Stimulated activated CD8-positive, alpha-beta memory T cell treated with anti-CD3 and anti-CD28 coated beads, Interleukin-15, amount 100 ng/mL, for 24 hours (primary cell): ENCODE measurements at regions not wholly inside any gene's neighbourhood (a gene's known extent, or its start where the extent isn't known, plus 50 kb on each side); places are given as distances from the start of the nearest gene placed in this dataset.

Experiments used
- DNase-seq: peaks from one replicate; pipeline ENCODE4 v3.0.0-alpha.2; 2020; ENCODE audit warnings: low read depth

- DNase-seq = no peak
Observed at GRCh38 chr18:40939656-40940515, 1015.1 kb upstream of the PIK3C3 start.

DNA sequence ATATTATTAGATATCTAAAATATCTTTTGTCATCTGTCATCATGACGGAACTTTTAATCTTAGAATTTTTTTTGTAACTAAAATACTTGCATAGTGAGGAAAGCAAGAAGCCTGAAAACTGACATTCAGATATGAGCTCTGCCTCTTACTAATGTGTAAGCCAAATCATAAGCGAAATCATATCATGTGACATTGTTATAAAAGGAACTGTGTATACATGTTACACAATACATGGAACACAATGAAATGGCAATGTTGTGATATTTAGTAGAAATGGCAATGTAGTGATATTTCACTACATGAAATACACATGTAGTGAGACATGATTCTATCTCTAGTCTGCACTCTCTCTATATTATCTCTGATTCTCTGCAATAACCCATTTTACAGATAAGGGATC is 1016.4 kb upstream of the PIK3C3 start:
- no peak for DNase-seq

GRCh38 chr18:40937386-40937785 is 1017.6 kb upstream of the PIK3C3 start:
- no peak for DNase-seq

GRCh38 chr18:40935423-40935822 is 1019.6 kb upstream of the PIK3C3 start:
- no peak for DNase-seq

- no peak for DNase-seq
Observed at GRCh38 chr18:40932862-40933261, 1022.2 kb upstream of the PIK3C3 start.

- no peak for DNase-seq
Observed at GRCh38 chr18:40930211-40930882, 1024.7 kb upstream of the PIK3C3 start.

DNA sequence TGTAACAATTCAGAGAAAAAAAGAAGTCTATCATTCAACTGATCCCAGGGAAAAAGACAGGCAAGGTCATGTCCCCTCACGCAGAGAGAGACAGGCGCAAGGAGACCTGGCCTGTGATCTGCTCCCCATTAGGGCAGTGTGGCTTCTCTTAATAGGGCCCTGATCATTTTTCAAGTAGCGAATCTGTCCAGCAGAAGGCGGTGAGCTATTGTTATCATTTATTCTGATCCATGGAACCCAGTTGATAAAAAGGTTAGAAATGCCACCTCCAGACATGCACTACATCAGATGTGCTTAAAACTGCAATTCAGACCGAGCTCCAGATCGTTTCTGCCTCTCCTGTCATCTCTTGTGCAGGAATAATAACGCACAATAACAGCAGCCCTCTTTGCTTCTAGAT is 1025.6 kb upstream of the PIK3C3 start:
- DNase-seq = no peak

GRCh38 chr18:40926679-40927078 is 1028.4 kb upstream of the PIK3C3 start:
- DNase-seq = no peak

DNA sequence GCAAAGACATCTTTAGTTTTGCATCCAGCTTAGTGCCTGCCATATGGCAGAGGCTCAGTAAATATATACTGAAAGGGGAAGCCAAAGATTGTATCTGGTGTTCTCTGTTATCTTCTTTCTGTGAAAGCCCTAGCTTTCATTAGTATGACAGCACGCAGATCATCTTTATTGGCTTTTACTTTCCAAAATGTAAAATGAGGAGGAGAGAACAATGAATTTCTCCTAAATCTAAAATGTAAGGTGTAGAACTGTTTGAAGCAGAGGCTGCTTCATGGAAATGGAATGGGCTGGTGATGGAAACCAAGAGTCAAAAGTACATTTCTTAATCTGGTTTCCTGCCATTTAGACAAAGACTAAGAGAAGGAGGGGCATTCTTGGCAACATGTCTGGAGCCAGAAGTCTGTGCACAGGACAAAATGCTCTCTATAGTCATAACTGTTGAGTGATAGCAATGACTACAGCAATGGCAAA is 1029.9 kb upstream of the PIK3C3 start:
- no peak for DNase-seq

- DNase-seq = no peak
Observed at GRCh38 chr18:40921845-40922629, 1033.0 kb upstream of the PIK3C3 start.

DNA sequence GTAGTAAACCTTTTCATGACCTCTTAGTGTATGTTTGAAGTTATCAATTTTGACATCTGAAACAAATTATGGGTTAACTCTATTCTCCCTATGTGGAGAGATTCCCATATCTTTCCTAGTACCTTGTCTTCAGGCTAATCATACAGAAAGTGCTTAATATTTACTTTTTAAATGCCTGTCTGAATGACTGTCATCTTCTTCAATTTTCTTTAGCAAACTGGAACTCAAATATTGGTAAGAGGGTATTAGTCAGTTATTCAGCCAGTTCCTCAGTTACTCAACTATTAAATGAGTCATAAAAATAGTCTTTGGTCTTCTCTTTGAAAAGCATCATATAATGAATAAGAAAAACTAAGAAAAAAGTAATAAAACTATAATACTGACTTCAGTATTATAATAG is 1038.0 kb upstream of the PIK3C3 start:
- DNase-seq = no peak

DNA sequence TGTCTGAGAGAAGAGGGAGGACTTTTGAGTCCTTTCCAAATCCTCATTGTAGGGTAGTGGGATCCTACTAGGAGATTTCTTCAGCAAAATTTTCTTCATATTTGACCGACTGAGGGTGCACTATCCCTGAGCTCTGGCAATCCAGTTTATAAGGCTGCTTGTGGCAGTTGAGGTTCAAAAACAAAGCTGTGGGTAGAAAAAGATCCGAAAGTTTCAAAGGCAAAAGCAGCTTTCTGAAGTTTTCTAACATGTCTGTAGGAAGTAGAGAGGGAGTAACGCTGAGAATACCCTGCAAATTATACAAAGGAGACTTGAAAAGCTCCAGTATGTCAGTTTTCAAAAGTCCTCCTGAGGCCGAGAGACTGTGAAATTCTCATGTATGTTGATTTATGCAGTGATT is 1039.3 kb upstream of the PIK3C3 start:
- DNase-seq = no peak

DNA sequence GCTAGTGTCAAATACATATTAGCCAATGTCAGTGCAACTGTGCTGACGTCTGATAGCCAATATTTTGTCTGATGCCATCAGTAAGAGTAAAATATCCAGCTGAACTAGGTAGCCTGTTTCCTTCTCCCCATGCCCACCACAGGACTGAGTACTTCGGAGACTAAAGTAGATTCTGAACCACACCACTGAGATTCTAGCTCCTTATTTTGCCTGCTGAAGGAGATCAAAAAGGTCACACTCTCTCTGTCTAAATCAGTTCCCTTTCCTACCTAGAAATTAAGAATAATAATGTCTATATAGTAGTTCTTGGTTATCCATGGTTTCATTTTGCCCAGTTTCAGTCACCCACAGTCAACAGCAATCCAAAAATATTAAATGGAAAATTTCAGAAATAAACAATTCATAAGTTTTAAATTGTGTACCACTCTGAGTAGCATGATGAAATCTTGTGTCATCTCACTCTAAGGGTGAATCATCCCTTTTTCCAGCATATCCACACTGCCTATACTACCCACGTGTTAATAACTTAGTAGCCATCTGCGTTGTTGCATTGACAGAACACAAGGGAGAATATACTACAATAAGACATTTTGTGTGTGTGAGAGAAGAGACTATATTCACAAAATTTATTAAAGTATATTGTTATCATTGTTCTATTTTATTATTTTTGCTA is 1043.3 kb upstream of the PIK3C3 start:
- no peak for DNase-seq

DNA sequence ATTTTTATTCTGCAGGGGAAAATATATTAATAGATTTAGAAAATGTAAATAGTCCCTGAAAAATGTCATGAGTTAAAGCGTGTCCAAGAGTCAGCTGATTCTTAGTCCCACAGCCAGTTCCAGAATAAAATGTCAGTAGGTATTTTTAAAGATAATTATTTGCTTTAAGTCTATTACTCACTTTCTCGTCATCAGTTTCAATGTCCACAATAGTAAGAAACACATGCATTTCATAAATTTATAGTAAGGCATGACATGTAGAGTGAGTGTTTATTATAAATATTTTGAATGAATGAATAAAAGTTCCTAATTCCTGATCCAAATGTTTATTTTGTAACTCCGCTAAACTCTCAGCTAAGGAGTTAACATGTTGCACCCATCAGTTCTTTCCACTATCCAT is 1044.0 kb upstream of the PIK3C3 start:
- no peak for DNase-seq

GRCh38 chr18:40907842-40908241 is 1047.2 kb upstream of the PIK3C3 start:
- no peak for DNase-seq

- no peak for DNase-seq
Observed at GRCh38 chr18:40904295-40904694, 1050.7 kb upstream of the PIK3C3 start.

DNA sequence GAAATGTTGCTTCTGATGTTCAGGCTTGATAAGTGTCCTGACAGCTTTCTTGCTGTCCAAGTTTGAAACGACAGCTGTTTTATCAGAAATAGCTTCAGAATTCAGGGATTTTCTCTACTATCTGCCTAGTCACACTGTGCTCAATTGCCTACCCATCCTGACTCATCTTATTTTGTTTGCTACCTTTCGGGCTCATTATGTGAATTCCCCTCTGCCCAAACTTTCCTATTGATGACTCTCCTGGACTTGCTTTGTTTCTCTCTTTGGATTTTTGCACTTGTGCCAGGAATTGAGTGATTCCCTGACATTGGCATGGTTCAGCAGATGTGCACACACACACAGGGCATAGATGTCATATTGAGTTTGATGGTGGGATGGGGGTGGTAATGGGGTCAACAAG is 1052.6 kb upstream of the PIK3C3 start:
- no peak for DNase-seq

- DNase-seq = no peak
Observed at GRCh38 chr18:40897884-40898283, 1057.2 kb upstream of the PIK3C3 start.

DNA sequence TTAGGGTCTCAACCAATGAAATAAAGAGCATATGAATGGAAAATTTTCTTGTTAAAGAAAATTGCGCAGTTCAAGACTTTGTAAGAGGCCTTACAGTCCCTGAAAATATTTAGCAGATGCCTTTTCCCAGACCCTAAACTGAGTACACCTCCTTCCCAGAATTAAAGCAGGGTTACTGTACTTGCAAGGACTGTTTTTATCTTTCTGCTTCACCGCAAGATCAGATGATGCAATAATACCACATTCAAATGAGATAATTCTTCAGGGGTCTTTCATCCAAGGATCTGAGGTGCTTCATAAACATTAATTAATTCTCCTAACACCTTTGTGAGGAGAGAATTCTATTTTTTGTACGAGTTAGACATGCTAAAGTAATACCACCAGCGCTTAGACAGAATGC is 1071.8 kb upstream of the PIK3C3 start:
- DNase-seq = no peak

GRCh38 chr18:40882468-40882867 is 1072.6 kb upstream of the PIK3C3 start:
- DNase-seq = no peak

GRCh38 chr18:40878371-40878770 is 1076.7 kb upstream of the PIK3C3 start:
- no peak for DNase-seq

DNA sequence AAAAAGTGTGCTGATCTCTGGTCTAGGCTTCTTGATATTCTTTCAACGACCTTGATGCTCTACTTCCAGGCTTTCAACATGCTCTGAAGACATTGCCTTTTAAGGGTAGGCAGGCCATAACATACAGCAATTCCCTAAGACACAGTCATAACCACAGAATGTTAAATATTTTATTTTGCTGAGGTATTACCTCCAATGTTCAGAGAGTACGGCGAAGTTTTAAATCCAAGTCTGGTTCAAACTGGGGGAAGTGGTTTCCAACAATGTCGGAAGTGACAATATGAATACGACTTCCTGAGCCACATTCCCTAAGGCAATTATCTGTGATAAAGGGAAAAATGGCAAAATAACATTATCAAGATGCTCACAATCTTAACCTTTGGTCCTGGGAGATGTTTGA is 1077.9 kb upstream of the PIK3C3 start:
- no peak for DNase-seq
